ENCODE measurements at regions not wholly inside any gene's neighbourhood (a gene's known extent, or its start where the extent isn't known, plus 50 kb on each side); places are given as distances from the start of the nearest gene placed in this dataset.

DNA sequence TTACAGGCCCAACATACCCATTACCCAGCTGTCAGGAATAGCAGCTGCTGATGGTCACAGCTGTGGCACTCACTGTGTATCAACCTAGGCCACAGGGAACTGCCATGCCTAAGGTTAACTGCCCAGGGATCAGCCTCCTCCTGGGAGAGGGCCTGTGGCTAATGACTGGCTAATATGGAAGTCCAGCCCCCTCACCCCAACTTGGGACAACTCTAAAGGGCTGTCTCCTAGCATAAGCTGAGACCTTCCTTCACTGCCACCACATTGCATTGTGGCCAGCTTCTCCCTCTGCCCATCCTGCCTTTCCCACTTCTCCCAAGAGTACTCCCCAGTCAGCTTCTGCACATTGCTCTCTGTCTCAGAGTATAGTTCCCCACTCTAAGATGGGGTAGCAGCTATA lies 316.5 kb downstream of the SMAD2 start:
- no peak for ATAC-seq
- TF ChIP-seq PPARA (CRISPR knock-in tag; IDR thresholded peaks at IDR 0.05; ENCODE audit: borderline replicate concordance) (no peak), ZNF565 (CRISPR knock-in tag; conservative IDR thresholded peaks at IDR 0.05; ENCODE audit: low read depth) (no peak), OSR1 (CRISPR knock-in tag; IDR thresholded peaks at IDR 0.05) (no peak), TSHZ2 (CRISPR knock-in tag; IDR thresholded peaks at IDR 0.05) (no peak), ZNF8 (CRISPR knock-in tag; IDR thresholded peaks at IDR 0.05) (no peak), TOX (CRISPR knock-in tag; IDR thresholded peaks at IDR 0.05; ENCODE audit: borderline replicate concordance) (no peak), ZNF70 (CRISPR knock-in tag; IDR thresholded peaks at IDR 0.05) (no peak), ESRRG (CRISPR knock-in tag; IDR thresholded peaks at IDR 0.05) (no peak), ISL1 (CRISPR knock-in tag; IDR thresholded peaks at IDR 0.05) (no peak), ZFP3 (CRISPR knock-in tag; IDR thresholded peaks at IDR 0.05) (no peak), SNAI2 (CRISPR knock-in tag; IDR thresholded peaks at IDR 0.05) (no peak), GLIS3 (CRISPR knock-in tag; IDR thresholded peaks at IDR 0.05) (no peak), RARB (CRISPR knock-in tag; IDR thresholded peaks at IDR 0.05) (no peak), ZC3H10 (CRISPR knock-in tag; IDR thresholded peaks at IDR 0.05) (no peak), ARNTL (CRISPR knock-in tag; IDR thresholded peaks at IDR 0.05; ENCODE audit: borderline replicate concordance, low read depth) (no peak), TCF4 (CRISPR knock-in tag; IDR thresholded peaks at IDR 0.05; ENCODE audit: borderline replicate concordance) (no peak)
- TF ChIP-seq, protein P1, sequence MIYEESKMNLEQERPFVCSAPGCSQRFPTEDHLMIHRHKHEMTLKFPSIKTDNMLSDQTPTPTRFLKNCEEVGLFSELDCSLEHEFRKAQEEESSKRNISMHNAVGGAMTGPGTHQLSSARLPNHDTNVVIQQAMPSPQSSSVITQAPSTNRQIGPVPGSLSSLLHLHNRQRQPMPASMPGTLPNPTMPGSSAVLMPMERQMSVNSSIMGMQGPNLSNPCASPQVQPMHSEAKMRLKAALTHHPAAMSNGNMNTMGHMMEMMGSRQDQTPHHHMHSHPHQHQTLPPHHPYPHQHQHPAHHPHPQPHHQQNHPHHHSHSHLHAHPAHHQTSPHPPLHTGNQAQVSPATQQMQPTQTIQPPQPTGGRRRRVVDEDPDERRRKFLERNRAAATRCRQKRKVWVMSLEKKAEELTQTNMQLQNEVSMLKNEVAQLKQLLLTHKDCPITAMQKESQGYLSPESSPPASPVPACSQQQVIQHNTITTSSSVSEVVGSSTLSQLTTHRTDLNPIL (CRISPR knock-in tag; IDR thresholded peaks at IDR 0.05; ENCODE audit: low read depth), result no peak
- TF ChIP-seq, protein P2, sequence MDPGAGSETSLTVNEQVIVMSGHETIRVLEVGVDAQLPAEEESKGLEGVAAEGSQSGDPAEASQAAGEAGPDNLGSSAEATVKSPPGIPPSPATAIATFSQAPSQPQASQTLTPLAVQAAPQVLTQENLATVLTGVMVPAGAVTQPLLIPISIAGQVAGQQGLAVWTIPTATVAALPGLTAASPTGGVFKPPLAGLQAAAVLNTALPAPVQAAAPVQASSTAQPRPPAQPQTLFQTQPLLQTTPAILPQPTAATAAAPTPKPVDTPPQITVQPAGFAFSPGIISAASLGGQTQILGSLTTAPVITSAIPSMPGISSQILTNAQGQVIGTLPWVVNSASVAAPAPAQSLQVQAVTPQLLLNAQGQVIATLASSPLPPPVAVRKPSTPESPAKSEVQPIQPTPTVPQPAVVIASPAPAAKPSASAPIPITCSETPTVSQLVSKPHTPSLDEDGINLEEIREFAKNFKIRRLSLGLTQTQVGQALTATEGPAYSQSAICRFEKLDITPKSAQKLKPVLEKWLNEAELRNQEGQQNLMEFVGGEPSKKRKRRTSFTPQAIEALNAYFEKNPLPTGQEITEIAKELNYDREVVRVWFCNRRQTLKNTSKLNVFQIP (CRISPR knock-in tag; IDR thresholded peaks at IDR 0.05; ENCODE audit: borderline replicate concordance, low read depth), result no peak
- TF ChIP-seq, protein P3, sequence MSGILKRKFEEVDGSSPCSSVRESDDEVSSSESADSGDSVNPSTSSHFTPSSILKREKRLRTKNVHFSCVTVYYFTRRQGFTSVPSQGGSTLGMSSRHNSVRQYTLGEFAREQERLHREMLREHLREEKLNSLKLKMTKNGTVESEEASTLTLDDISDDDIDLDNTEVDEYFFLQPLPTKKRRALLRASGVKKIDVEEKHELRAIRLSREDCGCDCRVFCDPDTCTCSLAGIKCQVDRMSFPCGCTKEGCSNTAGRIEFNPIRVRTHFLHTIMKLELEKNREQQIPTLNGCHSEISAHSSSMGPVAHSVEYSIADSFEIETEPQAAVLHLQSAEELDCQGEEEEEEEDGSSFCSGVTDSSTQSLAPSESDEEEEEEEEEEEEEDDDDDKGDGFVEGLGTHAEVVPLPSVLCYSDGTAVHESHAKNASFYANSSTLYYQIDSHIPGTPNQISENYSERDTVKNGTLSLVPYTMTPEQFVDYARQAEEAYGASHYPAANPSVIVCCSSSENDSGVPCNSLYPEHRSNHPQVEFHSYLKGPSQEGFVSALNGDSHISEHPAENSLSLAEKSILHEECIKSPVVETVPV (CRISPR knock-in tag; IDR thresholded peaks at IDR 0.05), result no peak

GRCh38 chr18:47611649-47612048 lies 318.8 kb downstream of the SMAD2 start:
- ATAC-seq, result no peak
- TF ChIP-seq TOX (CRISPR knock-in tag; IDR thresholded peaks at IDR 0.05; ENCODE audit: borderline replicate concordance), result no peak
- no peak for TF ChIP-seq ARNTL (CRISPR knock-in tag; IDR thresholded peaks at IDR 0.05; ENCODE audit: borderline replicate concordance, low read depth)
- TF ChIP-seq BACH2 (CRISPR knock-in tag; IDR thresholded peaks at IDR 0.05; ENCODE audit: borderline replicate concordance), result no peak
- no peak for TF ChIP-seq ZNF70 (CRISPR knock-in tag; IDR thresholded peaks at IDR 0.05)
- no peak for TF ChIP-seq RARB (CRISPR knock-in tag; IDR thresholded peaks at IDR 0.05)

DNA sequence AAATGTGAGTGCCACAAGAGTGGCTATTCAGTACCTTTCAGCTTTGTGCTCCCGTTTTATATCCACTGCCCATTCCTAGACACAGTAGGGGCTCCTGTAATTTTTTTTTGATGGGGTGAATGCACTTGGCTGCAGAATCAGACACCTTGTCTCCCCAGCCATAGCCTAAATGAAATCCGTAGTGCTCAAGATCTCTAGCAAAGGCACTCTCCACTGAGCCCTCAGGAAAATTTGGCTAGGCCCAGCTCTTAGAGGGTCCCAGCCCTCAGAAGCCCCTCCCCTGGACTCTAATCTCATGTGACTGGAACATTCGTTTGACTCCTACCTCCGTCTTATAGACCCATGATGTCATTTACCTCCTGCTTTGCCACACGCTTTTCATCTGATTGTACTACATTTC lies 323.9 kb downstream of the SMAD2 start:
- TF ChIP-seq ZFP3 (CRISPR knock-in tag; IDR thresholded peaks at IDR 0.05), result no peak
- no peak for ATAC-seq

DNA sequence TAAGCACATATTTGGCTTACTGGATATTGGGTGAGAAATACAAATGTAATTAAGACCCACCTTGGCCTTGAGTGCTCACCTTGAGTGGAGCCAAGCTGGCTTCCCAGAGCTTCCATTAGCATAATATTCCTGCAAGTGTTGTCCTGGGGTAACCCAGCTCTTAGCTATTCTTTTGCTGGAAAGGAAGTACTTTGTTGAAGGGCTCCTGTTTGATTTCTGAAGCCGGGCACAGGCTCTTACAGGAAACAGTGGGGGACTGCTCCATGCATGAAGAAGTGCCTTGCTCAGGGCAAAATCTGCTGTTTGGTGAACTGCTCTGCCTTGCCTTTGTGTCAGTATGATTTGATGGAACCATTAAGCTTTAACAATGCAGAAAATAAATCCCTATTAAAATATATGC lies 325.4 kb downstream of the SMAD2 start:
- ATAC-seq, result no peak
- no peak for TF ChIP-seq PPARA (CRISPR knock-in tag; IDR thresholded peaks at IDR 0.05; ENCODE audit: borderline replicate concordance)
- TF ChIP-seq ESRRG (CRISPR knock-in tag; IDR thresholded peaks at IDR 0.05), result no peak
- no peak for TF ChIP-seq BACH2 (CRISPR knock-in tag; IDR thresholded peaks at IDR 0.05; ENCODE audit: borderline replicate concordance)
- TF ChIP-seq OSR1 (CRISPR knock-in tag; IDR thresholded peaks at IDR 0.05), result no peak
- no peak for TF ChIP-seq ISL1 (CRISPR knock-in tag; IDR thresholded peaks at IDR 0.05)
- no peak for TF ChIP-seq RARB (CRISPR knock-in tag; IDR thresholded peaks at IDR 0.05)
- no peak for TF ChIP-seq ZNF70 (CRISPR knock-in tag; IDR thresholded peaks at IDR 0.05)

- TF ChIP-seq TSHZ2 (CRISPR knock-in tag; IDR thresholded peaks at IDR 0.05), result no peak
- TF ChIP-seq TOX (CRISPR knock-in tag; IDR thresholded peaks at IDR 0.05; ENCODE audit: borderline replicate concordance), result no peak
- TF ChIP-seq GLIS3 (CRISPR knock-in tag; IDR thresholded peaks at IDR 0.05), result no peak
- TF ChIP-seq ESRRG (CRISPR knock-in tag; IDR thresholded peaks at IDR 0.05), result no peak
- TF ChIP-seq ISL1 (CRISPR knock-in tag; IDR thresholded peaks at IDR 0.05), result no peak
- TF ChIP-seq ZFP30 (CRISPR knock-in tag; IDR thresholded peaks at IDR 0.05), result no peak
- no peak for TF ChIP-seq SNAI2 (CRISPR knock-in tag; IDR thresholded peaks at IDR 0.05)
- TF ChIP-seq ZNF70 (CRISPR knock-in tag; IDR thresholded peaks at IDR 0.05), result no peak
- TF ChIP-seq, protein P2 (CRISPR knock-in tag; IDR thresholded peaks at IDR 0.05; ENCODE audit: borderline replicate concordance, low read depth), result no peak
- no peak for TF ChIP-seq PPARA (CRISPR knock-in tag; IDR thresholded peaks at IDR 0.05; ENCODE audit: borderline replicate concordance)
- no peak for TF ChIP-seq OSR1 (CRISPR knock-in tag; IDR thresholded peaks at IDR 0.05)
- TF ChIP-seq ZNF8 (CRISPR knock-in tag; IDR thresholded peaks at IDR 0.05), result no peak
- TF ChIP-seq ARNTL (CRISPR knock-in tag; IDR thresholded peaks at IDR 0.05; ENCODE audit: borderline replicate concordance, low read depth), result no peak
- no peak for ATAC-seq
Observed at GRCh38 chr18:47604021-47604420, 326.4 kb downstream of the SMAD2 start.
